Gastroesophageal sphincter (tissue), 3 donors: ENCODE measurements at regions not wholly inside any gene's neighbourhood (a gene's known extent, or its start where the extent isn't known, plus 50 kb on each side); places are given as distances from the start of the nearest gene placed in this dataset.

Experiments used
- EP300 ChIP-seq: sonication (generic); formaldehyde crosslinking; IDR thresholded peaks from one replicate; pipeline ENCODE4 v1.6.1; 2017; ENCODE audit warnings: antibody characterized with exemption, mild to moderate bottlenecking
- POLR2A ChIP-seq, 2 donors: fragments of 450-650 bp; IDR thresholded peaks; one replicate each; pipeline ENCODE4 v1.6.1; 2017; ENCODE audit warnings: antibody characterized with exemption in 2 of 2, mild to moderate bottlenecking in 2 of 2, moderate library complexity in 1 of 2
- POLR2AphosphoS5 ChIP-seq: sonication (generic); formaldehyde crosslinking; IDR thresholded peaks from one replicate; pipeline ENCODE4 v1.6.1; 2017; ENCODE audit warnings: antibody characterized with exemption
- TF ChIP-seq, protein P1 (sequence below), 4 experiments: fragments of 200-600 bp in 2 of 4; fragments of 450-650 bp in 2 of 4; sonication (generic) in 1 of 4; IDR thresholded peaks; one replicate each; pipeline ENCODE4 v1.5.1; 2017 to 2019; ENCODE audit warnings: antibody characterized with exemption in 4 of 4, mild to moderate bottlenecking in 2 of 4, moderate library complexity in 2 of 4

DNA sequence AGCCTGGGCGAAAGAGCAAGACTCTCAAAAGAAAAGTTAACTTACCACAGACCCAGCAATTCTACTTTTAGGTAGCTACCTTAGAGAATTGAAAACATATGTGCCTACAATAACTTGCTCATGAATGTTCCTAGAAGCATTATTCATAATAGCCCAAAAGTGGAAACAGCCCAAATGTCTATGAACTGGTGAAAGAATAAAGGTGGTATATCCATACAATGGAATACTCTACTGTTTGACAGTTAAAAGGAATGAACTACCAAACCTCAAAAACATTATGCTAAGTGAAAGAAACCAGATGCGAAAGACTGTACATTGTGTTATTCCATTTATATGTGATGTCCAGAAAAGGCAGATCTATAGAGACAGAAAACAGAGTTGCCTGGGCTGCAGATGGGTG, 131.4 kb downstream of the UCHL1 start:
- TF ChIP-seq, protein P1, sequence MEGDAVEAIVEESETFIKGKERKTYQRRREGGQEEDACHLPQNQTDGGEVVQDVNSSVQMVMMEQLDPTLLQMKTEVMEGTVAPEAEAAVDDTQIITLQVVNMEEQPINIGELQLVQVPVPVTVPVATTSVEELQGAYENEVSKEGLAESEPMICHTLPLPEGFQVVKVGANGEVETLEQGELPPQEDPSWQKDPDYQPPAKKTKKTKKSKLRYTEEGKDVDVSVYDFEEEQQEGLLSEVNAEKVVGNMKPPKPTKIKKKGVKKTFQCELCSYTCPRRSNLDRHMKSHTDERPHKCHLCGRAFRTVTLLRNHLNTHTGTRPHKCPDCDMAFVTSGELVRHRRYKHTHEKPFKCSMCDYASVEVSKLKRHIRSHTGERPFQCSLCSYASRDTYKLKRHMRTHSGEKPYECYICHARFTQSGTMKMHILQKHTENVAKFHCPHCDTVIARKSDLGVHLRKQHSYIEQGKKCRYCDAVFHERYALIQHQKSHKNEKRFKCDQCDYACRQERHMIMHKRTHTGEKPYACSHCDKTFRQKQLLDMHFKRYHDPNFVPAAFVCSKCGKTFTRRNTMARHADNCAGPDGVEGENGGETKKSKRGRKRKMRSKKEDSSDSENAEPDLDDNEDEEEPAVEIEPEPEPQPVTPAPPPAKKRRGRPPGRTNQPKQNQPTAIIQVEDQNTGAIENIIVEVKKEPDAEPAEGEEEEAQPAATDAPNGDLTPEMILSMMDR (IDR thresholded peaks at IDR 0.05): no peak
- TF ChIP-seq EP300: no peak
- no peak for TF ChIP-seq POLR2A (IDR thresholded peaks at IDR 0.05)
- TF ChIP-seq POLR2AphosphoS5: no peak
